Peyer's patch (tissue), 4 donors: ENCODE measurements at regions not wholly inside any gene's neighbourhood (a gene's known extent, or its start where the extent isn't known, plus 50 kb on each side); places are given as distances from the start of the nearest gene placed in this dataset.

ENCODE experiments used
- POLR2A ChIP-seq, 2 donors: fragments of 450-650 bp; IDR thresholded peaks; one replicate each; pipeline ENCODE4 v1.5.1; 2017; ENCODE audit warnings: antibody characterized with exemption in 2 of 2, mild to moderate bottlenecking in 2 of 2, moderate library complexity in 2 of 2
- TF ChIP-seq, protein P1 (sequence below), 6 experiments: fragments of 450-650 bp in 4 of 6; fragments of 200-600 bp in 2 of 6; sonication (generic) in 1 of 6; IDR thresholded peaks; one replicate each; pipeline ENCODE4 v1.5.1; 2017 to 2019; ENCODE audit warnings: antibody characterized with exemption in 6 of 6, mild to moderate bottlenecking in 3 of 6, moderate library complexity in 1 of 6

DNA sequence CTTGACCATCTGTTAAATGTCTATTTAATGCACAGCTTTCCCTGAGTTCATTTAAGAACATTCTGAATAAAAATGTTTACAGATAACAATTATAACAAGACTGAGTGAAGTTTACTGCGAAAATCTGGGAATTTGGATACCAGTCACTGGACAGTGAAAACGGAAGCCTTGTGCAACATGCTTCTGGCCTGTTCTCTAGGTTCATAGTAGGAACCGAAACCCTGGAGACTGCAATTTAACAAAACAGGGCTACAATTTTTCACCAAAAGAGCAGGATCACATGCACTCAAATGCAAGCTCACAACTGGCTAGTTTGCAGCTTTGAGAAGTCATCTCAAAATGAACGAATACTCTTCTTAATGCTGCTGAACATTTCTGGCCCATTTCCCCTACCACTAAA lies 435.9 kb downstream of the NR2F2 start:
- no peak for TF ChIP-seq POLR2A (IDR thresholded peaks at IDR 0.05)
- TF ChIP-seq, protein P1, sequence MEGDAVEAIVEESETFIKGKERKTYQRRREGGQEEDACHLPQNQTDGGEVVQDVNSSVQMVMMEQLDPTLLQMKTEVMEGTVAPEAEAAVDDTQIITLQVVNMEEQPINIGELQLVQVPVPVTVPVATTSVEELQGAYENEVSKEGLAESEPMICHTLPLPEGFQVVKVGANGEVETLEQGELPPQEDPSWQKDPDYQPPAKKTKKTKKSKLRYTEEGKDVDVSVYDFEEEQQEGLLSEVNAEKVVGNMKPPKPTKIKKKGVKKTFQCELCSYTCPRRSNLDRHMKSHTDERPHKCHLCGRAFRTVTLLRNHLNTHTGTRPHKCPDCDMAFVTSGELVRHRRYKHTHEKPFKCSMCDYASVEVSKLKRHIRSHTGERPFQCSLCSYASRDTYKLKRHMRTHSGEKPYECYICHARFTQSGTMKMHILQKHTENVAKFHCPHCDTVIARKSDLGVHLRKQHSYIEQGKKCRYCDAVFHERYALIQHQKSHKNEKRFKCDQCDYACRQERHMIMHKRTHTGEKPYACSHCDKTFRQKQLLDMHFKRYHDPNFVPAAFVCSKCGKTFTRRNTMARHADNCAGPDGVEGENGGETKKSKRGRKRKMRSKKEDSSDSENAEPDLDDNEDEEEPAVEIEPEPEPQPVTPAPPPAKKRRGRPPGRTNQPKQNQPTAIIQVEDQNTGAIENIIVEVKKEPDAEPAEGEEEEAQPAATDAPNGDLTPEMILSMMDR (IDR thresholded peaks at IDR 0.05) = no peak
